GM21515 (cell line): ENCODE measurements at regions not wholly inside any gene's neighbourhood (a gene's known extent, or its start where the extent isn't known, plus 50 kb on each side); places are given as distances from the start of the nearest gene placed in this dataset.

ENCODE experiments used
- ATAC-seq: cut with Tn5 transposase; IDR thresholded peaks from one replicate; pipeline ENCODE4 v1.9.1; 2021; ENCODE audit not compliant: unreplicated experiment

GRCh38 chr2:118251427-118251826 lies 163.2 kb downstream of the INSIG2 start:
- no peak for ATAC-seq

GRCh38 chr2:118250463-118250862 lies 162.2 kb downstream of the INSIG2 start:
- no peak for ATAC-seq

- peak; percentile 20 for ATAC-seq
Observed at GRCh38 chr2:118250001-118250400, 161.7 kb downstream of the INSIG2 start.

- ATAC-seq: peak; percentile 64
Observed at GRCh38 chr2:118249531-118249930, 161.3 kb downstream of the INSIG2 start.

GRCh38 chr2:118246726-118247125 lies 158.5 kb downstream of the INSIG2 start:
- no peak for ATAC-seq

- no peak for ATAC-seq
Observed at GRCh38 chr2:118246079-118246478, 157.8 kb downstream of the INSIG2 start.

GRCh38 chr2:118244686-118245085 lies 156.4 kb downstream of the INSIG2 start:
- no peak for ATAC-seq

- no peak for ATAC-seq
Observed at GRCh38 chr2:118243031-118243430, 154.8 kb downstream of the INSIG2 start.

- no peak for ATAC-seq
Observed at GRCh38 chr2:118242216-118242615, 153.9 kb downstream of the INSIG2 start.

GRCh38 chr2:118241128-118241527 lies 152.9 kb downstream of the INSIG2 start:
- no peak for ATAC-seq

- no peak for ATAC-seq
Observed at GRCh38 chr2:118240276-118240675, 152.0 kb downstream of the INSIG2 start.

- no peak for ATAC-seq
Observed at GRCh38 chr2:118239284-118239683, 151.0 kb downstream of the INSIG2 start.

GRCh38 chr2:118237451-118237850 lies 149.2 kb downstream of the INSIG2 start:
- ATAC-seq: no peak

GRCh38 chr2:118232796-118233195 lies 144.5 kb downstream of the INSIG2 start:
- no peak for ATAC-seq

- ATAC-seq: no peak
Observed at GRCh38 chr2:118232391-118232790, 144.1 kb downstream of the INSIG2 start.

- ATAC-seq: no peak
Observed at GRCh38 chr2:118231759-118232158, 143.5 kb downstream of the INSIG2 start.

- no peak for ATAC-seq
Observed at GRCh38 chr2:118227698-118228508, 139.6 kb downstream of the INSIG2 start.

- no peak for ATAC-seq
Observed at GRCh38 chr2:118225666-118226065, 137.4 kb downstream of the INSIG2 start.

GRCh38 chr2:118224895-118225311 lies 136.6 kb downstream of the INSIG2 start:
- no peak for ATAC-seq

- ATAC-seq: peak; percentile 62
Observed at GRCh38 chr2:118223992-118224894, 136.0 kb downstream of the INSIG2 start.

- ATAC-seq: no peak
Observed at GRCh38 chr2:118223511-118223991, 135.3 kb downstream of the INSIG2 start.
